ENCODE measurements at regions not wholly inside any gene's neighbourhood (a gene's known extent, or its start where the extent isn't known, plus 50 kb on each side); places are given as distances from the start of the nearest gene placed in this dataset.
"Not testable (repeated sequence)": the region's sequence is repeated elsewhere in the genome, so short reads cannot be mapped to it uniquely, and the experiment has no call there.

GRCh38 chr15:31504462-31504839, 177.8 kb downstream of the KLF13 start:
- Mint-ChIP-seq H3K4me3 (ENCODE audit: unreplicated experiment) (no peak overlapping the region), H3K9me3 (ENCODE audit: low read depth) (no peaks in the 10 kb centered on the region), H3K27ac (ENCODE audit: unreplicated experiment) (no peak overlapping the region), H3K4me1 (ENCODE audit: low read depth) (no peaks in the 10 kb centered on the region), H3K27me3 (ENCODE audit: low read depth) (peaks cover 11% of the 10 kb centered on the region), H3K36me3 (ENCODE audit: low read depth) (no peaks in the 10 kb centered on the region)
- TF ChIP-seq, protein P1, sequence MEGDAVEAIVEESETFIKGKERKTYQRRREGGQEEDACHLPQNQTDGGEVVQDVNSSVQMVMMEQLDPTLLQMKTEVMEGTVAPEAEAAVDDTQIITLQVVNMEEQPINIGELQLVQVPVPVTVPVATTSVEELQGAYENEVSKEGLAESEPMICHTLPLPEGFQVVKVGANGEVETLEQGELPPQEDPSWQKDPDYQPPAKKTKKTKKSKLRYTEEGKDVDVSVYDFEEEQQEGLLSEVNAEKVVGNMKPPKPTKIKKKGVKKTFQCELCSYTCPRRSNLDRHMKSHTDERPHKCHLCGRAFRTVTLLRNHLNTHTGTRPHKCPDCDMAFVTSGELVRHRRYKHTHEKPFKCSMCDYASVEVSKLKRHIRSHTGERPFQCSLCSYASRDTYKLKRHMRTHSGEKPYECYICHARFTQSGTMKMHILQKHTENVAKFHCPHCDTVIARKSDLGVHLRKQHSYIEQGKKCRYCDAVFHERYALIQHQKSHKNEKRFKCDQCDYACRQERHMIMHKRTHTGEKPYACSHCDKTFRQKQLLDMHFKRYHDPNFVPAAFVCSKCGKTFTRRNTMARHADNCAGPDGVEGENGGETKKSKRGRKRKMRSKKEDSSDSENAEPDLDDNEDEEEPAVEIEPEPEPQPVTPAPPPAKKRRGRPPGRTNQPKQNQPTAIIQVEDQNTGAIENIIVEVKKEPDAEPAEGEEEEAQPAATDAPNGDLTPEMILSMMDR (IDR thresholded peaks at IDR 0.05) = no peak
- DNase-seq (ENCODE audit: low spot score) = peak; percentile 47

DNA sequence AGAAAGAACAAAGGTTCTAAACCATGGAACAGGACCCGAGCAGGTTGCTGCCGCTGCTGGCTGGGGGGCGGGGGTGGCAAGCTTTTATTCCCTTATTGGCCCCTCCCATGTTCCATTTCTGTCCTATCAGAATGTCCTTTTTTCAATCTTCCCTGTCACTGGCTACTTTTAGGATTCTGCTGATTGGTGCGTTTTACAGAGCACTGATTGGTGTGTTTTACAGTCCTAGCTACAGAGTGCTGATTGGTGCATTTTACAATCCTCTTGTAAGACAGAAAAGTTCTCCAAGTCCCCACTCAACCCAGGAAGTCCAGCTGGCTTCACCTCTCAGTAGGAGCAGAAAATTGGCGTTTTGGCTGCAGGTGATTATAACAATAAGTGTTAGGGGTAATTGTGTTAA, 180.9 kb downstream of the KLF13 start:
- not testable (repeated sequence) for H3K9me3 Mint-ChIP-seq (ENCODE audit: low read depth); DNase-seq (ENCODE audit: low spot score); H3K4me3 Mint-ChIP-seq (ENCODE audit: unreplicated experiment); H3K36me3 Mint-ChIP-seq (ENCODE audit: low read depth); H3K4me1 Mint-ChIP-seq (ENCODE audit: low read depth); H3K27ac Mint-ChIP-seq (ENCODE audit: unreplicated experiment)
- H3K27me3 Mint-ChIP-seq (ENCODE audit: low read depth) = peaks cover 11% of the 10 kb centered on the region

- Mint-ChIP-seq H3K36me3 (ENCODE audit: low read depth) (no peaks in the 10 kb centered on the region), H3K27me3 (ENCODE audit: low read depth) (peaks cover 9% of the 10 kb centered on the region), H3K4me3 (ENCODE audit: unreplicated experiment) (no peak overlapping the region), H3K9me3 (ENCODE audit: low read depth) (no peaks in the 10 kb centered on the region), H3K27ac (ENCODE audit: unreplicated experiment) (no peak overlapping the region), H3K4me1 (ENCODE audit: low read depth) (peaks cover 8% of the 10 kb centered on the region)
- DNase-seq (ENCODE audit: low spot score) = no peak
- TF ChIP-seq, protein P1 (IDR thresholded peaks at IDR 0.05) = no peak
Observed at GRCh38 chr15:31508656-31509055, 182.0 kb downstream of the KLF13 start.

- no peak for DNase-seq (ENCODE audit: low spot score)
- Mint-ChIP-seq H3K36me3 (ENCODE audit: low read depth) (no peaks in the 10 kb centered on the region), H3K4me3 (ENCODE audit: unreplicated experiment) (no peak overlapping the region), H3K4me1 (ENCODE audit: low read depth) (peaks cover 8% of the 10 kb centered on the region), H3K27me3 (ENCODE audit: low read depth) (peaks cover 9% of the 10 kb centered on the region), H3K27ac (ENCODE audit: unreplicated experiment) (no peak overlapping the region), H3K9me3 (ENCODE audit: low read depth) (no peaks in the 10 kb centered on the region)
- TF ChIP-seq, protein P1 (IDR thresholded peaks at IDR 0.05) = no peak
Observed at GRCh38 chr15:31510057-31510456, 183.4 kb downstream of the KLF13 start.

GRCh38 chr15:31511707-31512310, 185.2 kb downstream of the KLF13 start:
- no peak for DNase-seq (ENCODE audit: low spot score)
- TF ChIP-seq, protein P1 (IDR thresholded peaks at IDR 0.05) = no peak
- peaks cover 8% of the 10 kb centered on the region for H3K4me1 Mint-ChIP-seq (ENCODE audit: low read depth)
- no peak overlapping the region for H3K27ac Mint-ChIP-seq (ENCODE audit: unreplicated experiment)
- H3K36me3 Mint-ChIP-seq (ENCODE audit: low read depth) = no peaks in the 10 kb centered on the region
- peaks cover 7% of the 10 kb centered on the region for H3K27me3 Mint-ChIP-seq (ENCODE audit: low read depth)
- no peak overlapping the region for H3K4me3 Mint-ChIP-seq (ENCODE audit: unreplicated experiment)
- H3K9me3 Mint-ChIP-seq (ENCODE audit: low read depth) = no peaks in the 10 kb centered on the region

GRCh38 chr15:31513178-31513577, 186.5 kb downstream of the KLF13 start:
- TF ChIP-seq, protein P1 (IDR thresholded peaks at IDR 0.05) = no peak
- H3K27ac Mint-ChIP-seq (ENCODE audit: unreplicated experiment) = no peak overlapping the region
- no peak overlapping the region for H3K4me3 Mint-ChIP-seq (ENCODE audit: unreplicated experiment)
- H3K4me1 Mint-ChIP-seq (ENCODE audit: low read depth) = peaks cover 8% of the 10 kb centered on the region
- DNase-seq (ENCODE audit: low spot score) = no peak
- no peaks in the 10 kb centered on the region for H3K9me3 Mint-ChIP-seq (ENCODE audit: low read depth)
- H3K36me3 Mint-ChIP-seq (ENCODE audit: low read depth) = no peaks in the 10 kb centered on the region
- H3K27me3 Mint-ChIP-seq (ENCODE audit: low read depth) = peaks cover 2% of the 10 kb centered on the region
